SK-N-MC (cell line): ENCODE measurements at regions not wholly inside any gene's neighbourhood (a gene's known extent, or its start where the extent isn't known, plus 50 kb on each side); places are given as distances from the start of the nearest gene placed in this dataset.

Experiments used
- EZH2 ChIP-seq: fragments of 200-600 bp; sonication (generic); IDR thresholded peaks from one replicate; pipeline ENCODE4 v1.6.1; 2017; ENCODE audit warnings: antibody characterized with exemption
- FOXP2 ChIP-seq: optimal IDR thresholded peaks from 2 replicates; pipeline ENCODE3; 2011; ENCODE audit warnings: mild to moderate bottlenecking, moderate library complexity; ENCODE audit not compliant: insufficient read depth; ENCODE audit errors: extremely low read length, control extremely low read depth
- POLR2AphosphoS5 ChIP-seq: IDR thresholded peaks from 2 replicates; pipeline ENCODE4 v1.6.1; 2012; ENCODE audit warnings: mild to moderate bottlenecking, low read depth, low read length, borderline replicate concordance

DNA sequence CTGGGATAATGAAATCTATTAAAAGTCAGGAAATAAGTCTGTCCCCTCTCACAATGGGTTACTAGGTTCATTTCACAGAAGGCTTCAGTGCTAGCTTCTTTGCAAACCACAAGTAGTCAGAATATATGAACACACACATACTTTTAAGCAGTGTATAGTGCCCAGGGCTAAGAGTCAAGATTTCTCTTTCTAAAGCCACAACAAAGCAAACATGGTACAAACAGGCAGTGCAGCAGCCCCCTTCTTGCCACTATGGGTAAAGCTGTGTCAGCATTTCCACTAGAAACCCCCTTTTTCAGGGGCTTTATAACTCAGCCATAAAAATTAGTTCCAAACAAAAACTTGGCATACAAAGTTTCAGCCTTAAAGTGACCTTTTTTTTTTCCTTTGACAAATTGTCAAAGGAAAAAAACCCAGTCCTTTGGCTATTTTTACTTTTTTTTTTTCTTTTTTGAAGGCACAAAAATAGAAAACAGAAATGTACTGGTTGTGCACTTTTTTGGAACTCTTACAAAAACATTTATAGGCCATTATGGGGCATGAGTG lies 315.4 kb downstream of the LMO4 start:
- no peak for TF ChIP-seq POLR2AphosphoS5
- TF ChIP-seq EZH2, result no peak
- TF ChIP-seq FOXP2, result no peak
